ENCODE measurements at regions not wholly inside any gene's neighbourhood (a gene's known extent, or its start where the extent isn't known, plus 50 kb on each side); places are given as distances from the start of the nearest gene placed in this dataset.

DNA sequence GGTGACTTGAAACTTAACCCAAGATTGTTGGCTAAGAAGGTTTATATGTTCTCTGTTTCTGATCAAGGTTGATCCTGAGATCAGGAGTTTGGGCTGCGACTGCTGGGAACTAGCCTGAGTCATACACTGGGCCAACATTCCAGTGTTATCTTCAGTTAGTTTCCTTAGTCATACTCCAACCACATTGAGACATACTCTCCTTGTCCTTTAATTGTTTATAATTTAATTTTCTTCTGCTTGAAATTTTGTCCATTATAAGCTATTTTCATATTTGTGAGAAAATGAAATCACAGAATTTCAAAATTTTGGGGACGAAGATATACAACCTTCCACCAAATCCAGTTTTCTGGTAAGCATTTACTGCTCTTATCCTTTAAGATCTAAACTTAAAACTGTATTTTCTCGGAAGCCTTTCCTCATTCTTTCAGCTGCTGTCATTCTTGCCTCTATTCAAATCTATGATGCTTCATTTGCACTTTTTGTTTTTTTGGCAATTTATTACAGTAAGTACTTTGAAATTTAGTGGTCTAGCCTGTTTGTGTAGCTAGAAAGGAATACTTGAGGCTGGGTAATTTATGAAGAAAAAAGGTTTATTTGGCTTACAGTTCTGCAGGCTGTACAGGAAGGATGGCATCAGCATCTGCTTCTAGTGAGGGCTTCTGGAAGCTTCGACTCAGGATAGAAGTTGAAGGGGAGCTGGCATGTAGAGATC lies 63.4 kb upstream of the POT1 start:
- TF ChIP-seq ARNTL (CRISPR knock-in tag; IDR thresholded peaks at IDR 0.05; ENCODE audit: borderline replicate concordance, low read depth): no peak
- no peak for TF ChIP-seq PPARA (CRISPR knock-in tag; IDR thresholded peaks at IDR 0.05; ENCODE audit: borderline replicate concordance)
